Astrocyte (in vitro differentiated cells and primary cell): ENCODE measurements at regions not wholly inside any gene's neighbourhood (a gene's known extent, or its start where the extent isn't known, plus 50 kb on each side); places are given as distances from the start of the nearest gene placed in this dataset.

Experiments
- DNase-seq: peaks from one replicate; pipeline ENCODE4 v3.0.0-alpha.2; 2010; ENCODE audit warnings: low read depth
- FAIRE-seq: peaks from 2 replicates; lab custom pipeline; 2011; peaks lifted over from hg19 to GRCh38; lab: Jason Lieb, UNC
- H2AFZ ChIP-seq: 2 replicates; pipeline ENCODE4 v1.6.0; 2012; ENCODE audit warnings: low read depth, low read length, inconsistent platforms
- H3K27ac ChIP-seq: 2 replicates; pipeline ENCODE4 v1.5.1; 2011; ENCODE audit warnings: low read depth, low read length, inconsistent platforms
- H3K27me3 ChIP-seq: 2 replicates; pipeline ENCODE4 v1.6.0; 2011; ENCODE audit warnings: low read length, inconsistent platforms; ENCODE audit not compliant: insufficient read depth
- H3K36me3 ChIP-seq: 2 replicates; pipeline ENCODE4 v1.5.1; 2011; ENCODE audit warnings: low read length, inconsistent platforms; ENCODE audit not compliant: insufficient read depth
- H3K4me1 ChIP-seq: 2 replicates; pipeline ENCODE4 v1.5.1; 2011; ENCODE audit warnings: low read length, inconsistent platforms; ENCODE audit not compliant: insufficient read depth
- H3K4me2 ChIP-seq: 2 replicates; pipeline ENCODE4 v1.6.0; 2012; ENCODE audit warnings: low read length, inconsistent platforms
- H3K4me3 ChIP-seq: 2 replicates; pipeline ENCODE4 v1.5.1; 2011; ENCODE audit warnings: low read depth, mild to moderate bottlenecking, low read length, inconsistent platforms; ENCODE audit not compliant: insufficient read depth
- H3K79me2 ChIP-seq: 2 replicates; pipeline ENCODE4 v1.6.0; 2012; ENCODE audit warnings: mild to moderate bottlenecking, low read length, inconsistent platforms; ENCODE audit not compliant: insufficient read depth
- H3K9ac ChIP-seq: 2 replicates; pipeline ENCODE4 v1.6.0; 2012; ENCODE audit warnings: mild to moderate bottlenecking, low read length, inconsistent platforms
- H3K9me3 ChIP-seq: 2 replicates; pipeline ENCODE4 v1.5.1; 2012; ENCODE audit warnings: low read depth, mild to moderate bottlenecking, low read length, inconsistent platforms; ENCODE audit not compliant: insufficient read depth
- H4K20me1 ChIP-seq: 2 replicates; pipeline ENCODE4 v1.6.0; 2012; ENCODE audit warnings: low read length, inconsistent platforms; ENCODE audit not compliant: insufficient read depth
- H3K27ac Mint-ChIP-seq: one replicate; pipeline ENCODE4 v1.8.0; 2021; ENCODE audit warnings: mild to moderate bottlenecking, mixed read lengths; ENCODE audit not compliant: unreplicated experiment
- H3K27me3 Mint-ChIP-seq: one replicate; pipeline ENCODE4 v1.8.0; 2021; ENCODE audit warnings: low read depth, mixed read lengths; ENCODE audit not compliant: unreplicated experiment
- H3K36me3 Mint-ChIP-seq: one replicate; pipeline ENCODE4 v1.8.0; 2021; ENCODE audit warnings: low read depth, mixed read lengths; ENCODE audit not compliant: unreplicated experiment
- H3K4me1 Mint-ChIP-seq: one replicate; pipeline ENCODE4 v1.8.0; 2021; ENCODE audit warnings: low read depth, mixed read lengths; ENCODE audit not compliant: unreplicated experiment
- H3K4me3 Mint-ChIP-seq: one replicate; pipeline ENCODE4 v1.8.0; 2021; ENCODE audit warnings: mild to moderate bottlenecking, moderate library complexity, mixed read lengths; ENCODE audit not compliant: unreplicated experiment
- H3K9me3 Mint-ChIP-seq: one replicate; pipeline ENCODE4 v1.8.0; 2021; ENCODE audit warnings: mild to moderate bottlenecking, mixed read lengths; ENCODE audit not compliant: unreplicated experiment
- CTCF ChIP-seq: IDR thresholded peaks from 2 replicates; pipeline ENCODE4 v1.5.1; 2011; ENCODE audit warnings: low read depth, mild to moderate bottlenecking, inconsistent platforms, low read length, moderate library complexity; ENCODE audit not compliant: insufficient read depth
- EZH2 ChIP-seq: IDR thresholded peaks from 2 replicates; pipeline ENCODE4 v1.6.1; 2012; ENCODE audit warnings: mild to moderate bottlenecking, low read length, inconsistent platforms; ENCODE audit not compliant: insufficient read depth

GRCh38 chr18:3350021-3350420 is 88.1 kb downstream of the MYL12B start:
- no peaks in the 10 kb centered on the region for H3K36me3 ChIP-seq
- DNase-seq (no peak), FAIRE-seq (no peak)
- no peaks in the 10 kb centered on the region for H3K79me2 ChIP-seq
- no peak overlapping the region for H3K4me3 ChIP-seq
- Mint-ChIP-seq H3K27me3 (no peaks in the 10 kb centered on the region), H3K27ac (peak overlapping the region; percentile 75), H3K4me1 (peaks cover 23% of the 10 kb centered on the region), H3K4me3 (no peak overlapping the region), H3K9me3 (peaks cover 1% of the 10 kb centered on the region), H3K36me3 (no peaks in the 10 kb centered on the region)
- H3K9ac ChIP-seq = no peak overlapping the region
- H3K4me1 ChIP-seq = no peaks in the 10 kb centered on the region
- H3K27me3 ChIP-seq = no peaks in the 10 kb centered on the region
- no peaks in the 10 kb centered on the region for H3K9me3 ChIP-seq
- TF ChIP-seq EZH2 (no peak), CTCF (no peak)
- H3K27ac ChIP-seq = no peak overlapping the region
- no peaks in the 10 kb centered on the region for H4K20me1 ChIP-seq
- H3K4me2 ChIP-seq = no peak overlapping the region
- H2AFZ ChIP-seq = no peak overlapping the region

GRCh38 chr18:3350566-3351527 is 88.9 kb downstream of the MYL12B start:
- H2AFZ ChIP-seq = no peak overlapping the region

More at GRCh38 chr18:3350566-3351527, 88.9 kb downstream of the MYL12B start:
- no peaks in the 10 kb centered on the region for H4K20me1 ChIP-seq
- H3K36me3 ChIP-seq = no peaks in the 10 kb centered on the region
- FAIRE-seq = no peak
- no peaks in the 10 kb centered on the region for H3K79me2 ChIP-seq
- Mint-ChIP-seq H3K9me3 (peaks cover 1% of the 10 kb centered on the region), H3K36me3 (no peaks in the 10 kb centered on the region), H3K27me3 (no peaks in the 10 kb centered on the region), H3K4me3 (no peak overlapping the region), H3K27ac (peak overlapping the region; percentile 81), H3K4me1 (peaks cover 23% of the 10 kb centered on the region)
- no peaks in the 10 kb centered on the region for H3K27me3 ChIP-seq
- peak; percentile 62 for DNase-seq
- no peak overlapping the region for H3K4me3 ChIP-seq
- H3K9ac ChIP-seq = no peak overlapping the region
- H3K9me3 ChIP-seq = no peaks in the 10 kb centered on the region
- no peaks in the 10 kb centered on the region for H3K4me1 ChIP-seq
- no peak overlapping the region for H3K27ac ChIP-seq
- TF ChIP-seq EZH2 (no peak), CTCF (no peak)
- no peak overlapping the region for H3K4me2 ChIP-seq
